IPS-18a (cell line): ENCODE measurements at regions not wholly inside any gene's neighbourhood (a gene's known extent, or its start where the extent isn't known, plus 50 kb on each side); places are given as distances from the start of the nearest gene placed in this dataset.

Experiments used
- H3K27ac ChIP-seq: one replicate; pipeline ENCODE4 v1.5.1; 2013; ENCODE audit warnings: low read length
- H3K27me3 ChIP-seq: one replicate; pipeline ENCODE4 v1.6.1; 2013; ENCODE audit warnings: mild to moderate bottlenecking, low read length; ENCODE audit not compliant: control insufficient read depth, insufficient read depth
- H3K36me3 ChIP-seq: one replicate; pipeline ENCODE4 v1.6.1; 2013; ENCODE audit warnings: low read depth, low read length; ENCODE audit not compliant: control insufficient read depth
- H3K4me1 ChIP-seq: one replicate; pipeline ENCODE4 v1.6.1; 2013; ENCODE audit warnings: low read depth, low read length; ENCODE audit not compliant: control insufficient read depth
- H3K4me3 ChIP-seq: one replicate; pipeline ENCODE4 v1.5.1; 2013; ENCODE audit warnings: low read length
- H3K9ac ChIP-seq: one replicate; pipeline ENCODE4 v1.6.1; 2013; ENCODE audit warnings: mild to moderate bottlenecking, low read length, moderate library complexity
- H3K9me3 ChIP-seq: one replicate; pipeline ENCODE4 v1.6.1; 2013; ENCODE audit warnings: low read depth, low read length; ENCODE audit not compliant: control insufficient read depth

- Histone ChIP-seq H3K4me3 (no peak overlapping the region), H3K9ac (no peak overlapping the region), H3K9me3 (no peaks in the 10 kb centered on the region), H3K4me1 (no peaks in the 10 kb centered on the region), H3K27ac (no peak overlapping the region), H3K27me3 (no peaks in the 10 kb centered on the region), H3K36me3 (no peaks in the 10 kb centered on the region)
Measured at GRCh38 chr6:12467706-12468670, 177.8 kb downstream of the EDN1 start.

- Histone ChIP-seq H3K9me3 (no peaks in the 10 kb centered on the region), H3K27me3 (no peaks in the 10 kb centered on the region), H3K9ac (no peak overlapping the region), H3K4me3 (no peak overlapping the region), H3K4me1 (peaks cover 5% of the 10 kb centered on the region), H3K27ac (no peak overlapping the region), H3K36me3 (no peaks in the 10 kb centered on the region)
Measured at GRCh38 chr6:12472601-12473038, 182.5 kb downstream of the EDN1 start.

- Histone ChIP-seq H3K27ac (no peak overlapping the region), H3K36me3 (no peaks in the 10 kb centered on the region), H3K4me3 (no peak overlapping the region), H3K27me3 (no peaks in the 10 kb centered on the region), H3K9me3 (no peaks in the 10 kb centered on the region), H3K4me1 (peaks cover 5% of the 10 kb centered on the region), H3K9ac (no peak overlapping the region)
Measured at GRCh38 chr6:12473494-12473893, 183.3 kb downstream of the EDN1 start.

- Histone ChIP-seq H3K27me3 (no peaks in the 10 kb centered on the region), H3K4me3 (no peak overlapping the region), H3K36me3 (no peaks in the 10 kb centered on the region), H3K27ac (no peak overlapping the region), H3K9ac (no peak overlapping the region), H3K4me1 (peaks cover 5% of the 10 kb centered on the region), H3K9me3 (no peaks in the 10 kb centered on the region)
Measured at GRCh38 chr6:12474167-12475140, 184.3 kb downstream of the EDN1 start.

- no peak overlapping the region for H3K4me3 ChIP-seq
- H3K9ac ChIP-seq, result no peak overlapping the region
- peaks cover 5% of the 10 kb centered on the region for H3K4me1 ChIP-seq
- no peaks in the 10 kb centered on the region for H3K36me3 ChIP-seq
- no peaks in the 10 kb centered on the region for H3K27me3 ChIP-seq
- no peak overlapping the region for H3K27ac ChIP-seq
- H3K9me3 ChIP-seq, result no peaks in the 10 kb centered on the region
Measured at GRCh38 chr6:12476484-12476883, 186.3 kb downstream of the EDN1 start.

GRCh38 chr6:12477616-12478015 is 187.5 kb downstream of the EDN1 start:
- Histone ChIP-seq H3K4me3 (no peak overlapping the region), H3K36me3 (no peaks in the 10 kb centered on the region), H3K9ac (no peak overlapping the region), H3K4me1 (peaks cover 9% of the 10 kb centered on the region), H3K27ac (no peak overlapping the region), H3K27me3 (no peaks in the 10 kb centered on the region), H3K9me3 (no peaks in the 10 kb centered on the region)

GRCh38 chr6:12478921-12479320 is 188.8 kb downstream of the EDN1 start:
- no peaks in the 10 kb centered on the region for H3K9me3 ChIP-seq
- no peak overlapping the region for H3K4me3 ChIP-seq
- H3K27me3 ChIP-seq, result no peaks in the 10 kb centered on the region

GRCh38 chr6:12479451-12479850 is 189.3 kb downstream of the EDN1 start:
- H3K4me3 ChIP-seq, result no peak overlapping the region
- no peak overlapping the region for H3K9ac ChIP-seq
- peaks cover 3% of the 10 kb centered on the region for H3K4me1 ChIP-seq
- no peaks in the 10 kb centered on the region for H3K9me3 ChIP-seq
- H3K36me3 ChIP-seq, result no peaks in the 10 kb centered on the region
- H3K27me3 ChIP-seq, result no peaks in the 10 kb centered on the region
- no peak overlapping the region for H3K27ac ChIP-seq

More at GRCh38 chr6:12478921-12479320, 188.8 kb downstream of the EDN1 start:
- Histone ChIP-seq H3K36me3 (no peaks in the 10 kb centered on the region), H3K27ac (no peak overlapping the region), H3K9ac (no peak overlapping the region), H3K4me1 (peaks cover 4% of the 10 kb centered on the region)

GRCh38 chr6:12479881-12480280 is 189.7 kb downstream of the EDN1 start:
- Histone ChIP-seq H3K4me1 (peaks cover 3% of the 10 kb centered on the region), H3K4me3 (no peak overlapping the region)

GRCh38 chr6:12480379-12480778 is 190.2 kb downstream of the EDN1 start:
- no peak overlapping the region for H3K4me3 ChIP-seq
- H3K27ac ChIP-seq, result no peak overlapping the region
- no peak overlapping the region for H3K9ac ChIP-seq
- H3K36me3 ChIP-seq, result no peaks in the 10 kb centered on the region
- H3K27me3 ChIP-seq, result no peaks in the 10 kb centered on the region
- peaks cover 3% of the 10 kb centered on the region for H3K4me1 ChIP-seq
- no peaks in the 10 kb centered on the region for H3K9me3 ChIP-seq

More at GRCh38 chr6:12479881-12480280, 189.7 kb downstream of the EDN1 start:
- Histone ChIP-seq H3K9ac (no peak overlapping the region), H3K27me3 (no peaks in the 10 kb centered on the region), H3K36me3 (no peaks in the 10 kb centered on the region), H3K27ac (no peak overlapping the region), H3K9me3 (no peaks in the 10 kb centered on the region)

- no peaks in the 10 kb centered on the region for H3K9me3 ChIP-seq
- H3K27me3 ChIP-seq, result no peaks in the 10 kb centered on the region
- no peak overlapping the region for H3K9ac ChIP-seq
- H3K4me3 ChIP-seq, result no peak overlapping the region
- H3K4me1 ChIP-seq, result peaks cover 3% of the 10 kb centered on the region
- H3K36me3 ChIP-seq, result no peaks in the 10 kb centered on the region
- no peak overlapping the region for H3K27ac ChIP-seq
Measured at GRCh38 chr6:12481292-12481691, 191.1 kb downstream of the EDN1 start.
